SK-N-MC (cell line): ENCODE measurements at regions not wholly inside any gene's neighbourhood (a gene's known extent, or its start where the extent isn't known, plus 50 kb on each side); places are given as distances from the start of the nearest gene placed in this dataset.

Experiments
- EZH2 ChIP-seq: fragments of 200-600 bp; sonication (generic); IDR thresholded peaks from one replicate; pipeline ENCODE4 v1.6.1; 2017; ENCODE audit warnings: antibody characterized with exemption
- FOXP2 ChIP-seq: optimal IDR thresholded peaks from 2 replicates; pipeline ENCODE3; 2011; ENCODE audit warnings: mild to moderate bottlenecking, moderate library complexity; ENCODE audit not compliant: insufficient read depth; ENCODE audit errors: extremely low read length, control extremely low read depth
- POLR2AphosphoS5 ChIP-seq: IDR thresholded peaks from 2 replicates; pipeline ENCODE4 v1.6.1; 2012; ENCODE audit warnings: mild to moderate bottlenecking, low read depth, low read length, borderline replicate concordance

- TF ChIP-seq EZH2 (no peak), POLR2AphosphoS5 (no peak), FOXP2 (no peak)
Observed at GRCh38 chr5:120088412-120088811, 375.7 kb upstream of the PRR16 start.
